A204.1 (cell line): ENCODE measurements at regions not wholly inside any gene's neighbourhood (a gene's known extent, or its start where the extent isn't known, plus 50 kb on each side); places are given as distances from the start of the nearest gene placed in this dataset.
"Not testable (repeated sequence)": the region's sequence is repeated elsewhere in the genome, so short reads cannot be mapped to it uniquely, and the experiment has no call there.

ENCODE experiments used
- FAIRE-seq: peaks from 2 replicates; lab custom pipeline; 2012; peaks lifted over from hg19 to GRCh38; lab: Jason Lieb, UNC

GRCh38 chr1:221992427-221992826 lies 250.5 kb upstream of the DUSP10 start:
- no peak for FAIRE-seq

GRCh38 chr1:221991221-221991620 lies 249.3 kb upstream of the DUSP10 start:
- no peak for FAIRE-seq

- no peak for FAIRE-seq
Observed at GRCh38 chr1:221989741-221990140, 247.9 kb upstream of the DUSP10 start.

- no peak for FAIRE-seq
Observed at GRCh38 chr1:221988829-221989228, 246.9 kb upstream of the DUSP10 start.

- FAIRE-seq: no peak
Observed at GRCh38 chr1:221987860-221988520, 246.1 kb upstream of the DUSP10 start.

GRCh38 chr1:221983444-221983843 lies 241.6 kb upstream of the DUSP10 start:
- FAIRE-seq: no peak

- FAIRE-seq: no peak
Observed at GRCh38 chr1:221981461-221981860, 239.6 kb upstream of the DUSP10 start.

GRCh38 chr1:221979444-221980032 lies 237.6 kb upstream of the DUSP10 start:
- no peak for FAIRE-seq

GRCh38 chr1:221978631-221979334 lies 236.9 kb upstream of the DUSP10 start:
- not testable (repeated sequence) for FAIRE-seq

- FAIRE-seq: not testable (repeated sequence)
Observed at GRCh38 chr1:221973787-221974186, 231.9 kb upstream of the DUSP10 start.

GRCh38 chr1:221972276-221973235 lies 230.7 kb upstream of the DUSP10 start:
- FAIRE-seq: no peak

- FAIRE-seq: not testable (repeated sequence)
Observed at GRCh38 chr1:221971035-221971434, 229.1 kb upstream of the DUSP10 start.

GRCh38 chr1:221969298-221969858 lies 227.5 kb upstream of the DUSP10 start:
- FAIRE-seq: not testable (repeated sequence)

GRCh38 chr1:221967538-221967937 lies 225.6 kb upstream of the DUSP10 start:
- FAIRE-seq: not testable (repeated sequence)

- not testable (repeated sequence) for FAIRE-seq
Observed at GRCh38 chr1:221966888-221967287, 225.0 kb upstream of the DUSP10 start.

GRCh38 chr1:221965891-221966290 lies 224.0 kb upstream of the DUSP10 start:
- not testable (repeated sequence) for FAIRE-seq

GRCh38 chr1:221965252-221965651 lies 223.4 kb upstream of the DUSP10 start:
- no peak for FAIRE-seq

GRCh38 chr1:221963742-221964141 lies 221.9 kb upstream of the DUSP10 start:
- no peak for FAIRE-seq

GRCh38 chr1:221962385-221962784 lies 220.5 kb upstream of the DUSP10 start:
- FAIRE-seq: no peak

GRCh38 chr1:221961532-221962292 lies 219.8 kb upstream of the DUSP10 start:
- FAIRE-seq: no peak

GRCh38 chr1:221958161-221958562 lies 216.3 kb upstream of the DUSP10 start:
- not testable (repeated sequence) for FAIRE-seq
